ENCODE measurements at regions not wholly inside any gene's neighbourhood (a gene's known extent, or its start where the extent isn't known, plus 50 kb on each side); places are given as distances from the start of the nearest gene placed in this dataset.

DNA sequence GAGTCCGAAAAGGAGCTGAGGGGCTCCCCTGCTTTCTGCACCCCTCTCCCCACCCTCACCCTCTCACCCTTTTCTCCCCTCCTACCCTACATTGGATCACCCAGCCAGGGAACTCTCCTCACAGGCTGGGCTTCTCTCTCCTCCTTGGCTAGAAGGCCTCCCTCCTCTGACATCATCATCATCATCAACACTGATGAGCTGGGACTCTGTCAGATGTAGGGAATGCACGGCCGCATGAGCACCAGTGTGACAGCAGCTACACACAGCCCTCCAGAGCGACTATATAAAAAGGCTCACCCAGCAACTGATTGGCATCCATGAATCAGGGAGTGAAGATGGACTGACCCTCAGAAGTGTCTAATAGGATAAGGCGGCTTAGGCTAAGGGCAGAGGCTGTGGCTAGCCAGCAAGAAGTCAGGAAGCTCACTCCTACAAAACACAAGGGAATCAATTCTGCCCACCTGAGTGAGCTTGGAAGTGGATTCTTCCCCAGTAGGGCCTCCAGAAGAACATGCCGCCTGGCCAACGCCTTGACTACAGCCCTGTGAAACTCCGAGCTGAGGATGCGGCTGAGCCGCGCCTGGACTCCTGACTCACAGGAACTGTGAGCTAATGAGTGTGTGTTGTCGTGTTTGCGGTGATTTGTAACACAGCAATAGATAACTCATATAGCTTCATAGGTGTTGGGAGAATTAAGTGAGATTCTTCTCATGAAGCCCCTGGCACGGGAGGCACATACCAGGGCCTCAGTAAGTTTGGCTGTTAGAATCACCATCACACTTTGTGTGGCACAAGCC lies 147.6 kb downstream of the FAM43A start:
- TF ChIP-seq, protein P1, sequence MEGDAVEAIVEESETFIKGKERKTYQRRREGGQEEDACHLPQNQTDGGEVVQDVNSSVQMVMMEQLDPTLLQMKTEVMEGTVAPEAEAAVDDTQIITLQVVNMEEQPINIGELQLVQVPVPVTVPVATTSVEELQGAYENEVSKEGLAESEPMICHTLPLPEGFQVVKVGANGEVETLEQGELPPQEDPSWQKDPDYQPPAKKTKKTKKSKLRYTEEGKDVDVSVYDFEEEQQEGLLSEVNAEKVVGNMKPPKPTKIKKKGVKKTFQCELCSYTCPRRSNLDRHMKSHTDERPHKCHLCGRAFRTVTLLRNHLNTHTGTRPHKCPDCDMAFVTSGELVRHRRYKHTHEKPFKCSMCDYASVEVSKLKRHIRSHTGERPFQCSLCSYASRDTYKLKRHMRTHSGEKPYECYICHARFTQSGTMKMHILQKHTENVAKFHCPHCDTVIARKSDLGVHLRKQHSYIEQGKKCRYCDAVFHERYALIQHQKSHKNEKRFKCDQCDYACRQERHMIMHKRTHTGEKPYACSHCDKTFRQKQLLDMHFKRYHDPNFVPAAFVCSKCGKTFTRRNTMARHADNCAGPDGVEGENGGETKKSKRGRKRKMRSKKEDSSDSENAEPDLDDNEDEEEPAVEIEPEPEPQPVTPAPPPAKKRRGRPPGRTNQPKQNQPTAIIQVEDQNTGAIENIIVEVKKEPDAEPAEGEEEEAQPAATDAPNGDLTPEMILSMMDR (IDR thresholded peaks at IDR 0.05; ENCODE audit: insufficient read depth, low read length, poor library complexity, severe bottlenecking) = no peak
- TF ChIP-seq EZH2phosphoT487 (conservative IDR thresholded peaks at IDR 0.05; ENCODE audit: low read length) = no peak

Measured in SU-DHL-6 (cell line).